Central memory CD8-positive, alpha-beta T cell (primary cell): ENCODE measurements at regions not wholly inside any gene's neighbourhood (a gene's known extent, or its start where the extent isn't known, plus 50 kb on each side); places are given as distances from the start of the nearest gene placed in this dataset.
"Not testable (repeated sequence)": the region's sequence is repeated elsewhere in the genome, so short reads cannot be mapped to it uniquely, and the experiment has no call there.

Source experiments
- ATAC-seq: fragments of 150-1000 bp; cut with Tn5 transposase; replicated peaks from 2 replicates; pipeline ENCODE4 v1.10.0; 2022; ENCODE audit warnings: mild to moderate bottlenecking, moderate FRiP score, moderate number of reproducible peaks; ENCODE audit not compliant: poor library complexity, severe bottlenecking; ENCODE audit errors: extremely low read depth
- DNase-seq, 2 donors: peaks; one replicate each; pipeline ENCODE4 v3.0.0; 2021; ENCODE audit warnings: low spot score in 2 of 2
- H3K27ac Mint-ChIP-seq: one replicate; pipeline ENCODE4 v1.8.0; 2022; ENCODE audit warnings: low read depth, mild to moderate bottlenecking, moderate library complexity, mixed read lengths
- H3K27me3 Mint-ChIP-seq: one replicate; pipeline ENCODE4 v1.8.0; 2022; ENCODE audit warnings: mixed read lengths
- H3K36me3 Mint-ChIP-seq: one replicate; pipeline ENCODE4 v1.8.0; 2022; ENCODE audit warnings: mild to moderate bottlenecking, moderate library complexity, mixed read lengths; ENCODE audit not compliant: insufficient read depth
- H3K4me1 Mint-ChIP-seq: one replicate; pipeline ENCODE4 v1.8.0; 2022; ENCODE audit warnings: mixed read lengths
- H3K4me3 Mint-ChIP-seq: one replicate; pipeline ENCODE4 v1.8.0; 2022; ENCODE audit warnings: mild to moderate bottlenecking, moderate library complexity, mixed read lengths
- H3K9me3 Mint-ChIP-seq: one replicate; pipeline ENCODE4 v1.8.0; 2022; ENCODE audit warnings: mixed read lengths

GRCh38 chr12:20127413-20127812, 240.9 kb upstream of the PDE3A start:
- H3K9me3 Mint-ChIP-seq = no peaks in the 10 kb centered on the region
- H3K27ac Mint-ChIP-seq = no peak overlapping the region
- H3K36me3 Mint-ChIP-seq = no peaks in the 10 kb centered on the region
- no peak for DNase-seq
- H3K27me3 Mint-ChIP-seq = no peaks in the 10 kb centered on the region
- no peaks in the 10 kb centered on the region for H3K4me1 Mint-ChIP-seq
- H3K4me3 Mint-ChIP-seq = no peak overlapping the region
- no peak for ATAC-seq

DNA sequence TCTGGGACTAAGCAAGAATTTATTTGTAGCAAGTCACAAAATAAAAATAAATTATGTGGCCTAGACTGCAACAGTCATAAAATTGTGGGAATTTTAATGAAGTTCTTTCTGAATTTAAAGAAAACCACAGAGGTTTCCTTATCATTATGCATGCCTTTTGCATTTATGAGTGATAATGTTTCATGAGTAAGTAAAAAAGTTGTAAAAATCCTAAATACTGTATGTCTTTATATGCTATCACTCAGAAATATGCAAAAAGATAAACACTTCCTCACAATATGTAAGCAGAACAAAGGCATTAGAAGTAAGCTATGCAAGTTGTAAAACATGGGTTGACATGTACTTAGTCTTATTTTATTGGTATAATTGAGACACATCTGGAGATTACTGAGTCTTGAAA, 239.4 kb upstream of the PDE3A start:
- Mint-ChIP-seq H3K4me1 (no peaks in the 10 kb centered on the region), H3K27me3 (no peaks in the 10 kb centered on the region), H3K27ac (no peak overlapping the region), H3K9me3 (no peaks in the 10 kb centered on the region), H3K36me3 (no peaks in the 10 kb centered on the region), H3K4me3 (no peak overlapping the region)
- no peak for DNase-seq
- ATAC-seq = no peak

- H3K9me3 Mint-ChIP-seq = peaks cover 6% of the 10 kb centered on the region
- ATAC-seq (no peak), DNase-seq (no peak)
- no peaks in the 10 kb centered on the region for H3K36me3 Mint-ChIP-seq
- no peaks in the 10 kb centered on the region for H3K4me1 Mint-ChIP-seq
- no peaks in the 10 kb centered on the region for H3K27me3 Mint-ChIP-seq
- no peak overlapping the region for H3K4me3 Mint-ChIP-seq
- no peak overlapping the region for H3K27ac Mint-ChIP-seq
These were observed 235.5 kb upstream of the PDE3A start for GRCh38 chr12:20132818-20133217.

- no peak for DNase-seq
- no peaks in the 10 kb centered on the region for H3K4me1 Mint-ChIP-seq
These were observed 233.7 kb upstream of the PDE3A start for GRCh38 chr12:20134652-20135051.

DNA sequence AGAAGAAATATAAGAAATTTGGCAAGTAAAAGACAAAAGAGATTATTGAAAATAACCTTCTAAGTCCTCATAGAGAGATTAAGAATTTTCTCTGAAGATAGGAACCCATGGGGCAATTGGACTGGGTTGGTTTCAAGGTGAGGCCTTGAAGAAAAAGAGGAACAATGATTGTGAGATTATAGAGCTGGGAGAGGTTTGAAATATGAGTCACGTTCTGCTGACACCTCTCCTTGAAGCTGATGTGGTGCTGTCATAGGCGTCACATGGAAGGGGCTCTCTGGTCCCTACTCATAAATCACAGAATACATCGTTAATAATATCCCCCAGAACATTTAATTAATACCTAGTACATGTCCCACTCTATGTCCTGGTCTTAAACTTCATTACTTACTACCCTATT, 227.6 kb upstream of the PDE3A start:
- no peak overlapping the region for H3K27ac Mint-ChIP-seq
- H3K4me1 Mint-ChIP-seq = no peaks in the 10 kb centered on the region
- no peak overlapping the region for H3K4me3 Mint-ChIP-seq
- DNase-seq (no peak), ATAC-seq (no peak)
- no peaks in the 10 kb centered on the region for H3K36me3 Mint-ChIP-seq
- H3K9me3 Mint-ChIP-seq = peaks cover 6% of the 10 kb centered on the region
- H3K27me3 Mint-ChIP-seq = no peaks in the 10 kb centered on the region

More at GRCh38 chr12:20134652-20135051, 233.7 kb upstream of the PDE3A start:
- no peaks in the 10 kb centered on the region for H3K36me3 Mint-ChIP-seq
- no peaks in the 10 kb centered on the region for H3K27me3 Mint-ChIP-seq
- H3K4me3 Mint-ChIP-seq = no peak overlapping the region
- H3K27ac Mint-ChIP-seq = no peak overlapping the region
- no peak for ATAC-seq
- H3K9me3 Mint-ChIP-seq = peaks cover 6% of the 10 kb centered on the region

DNA sequence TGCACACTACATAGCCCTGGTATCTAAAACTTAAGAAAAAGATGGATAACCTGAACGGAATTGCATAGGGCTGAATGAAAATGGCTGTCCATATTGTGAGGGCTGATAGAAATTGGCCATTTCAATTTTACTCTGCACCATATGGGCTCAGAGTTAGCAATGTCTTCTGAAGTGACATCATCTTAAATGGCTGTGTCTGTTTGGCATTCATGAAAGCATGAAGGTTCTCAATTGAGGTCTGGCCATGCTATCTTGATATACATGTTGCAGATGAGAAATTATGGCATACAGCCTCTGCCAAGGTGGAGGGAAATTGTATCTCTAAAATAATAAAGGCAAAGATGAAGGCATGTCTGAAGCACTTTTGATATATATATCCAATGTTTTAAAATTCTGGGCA, 226.0 kb upstream of the PDE3A start:
- H3K4me1 Mint-ChIP-seq = no peaks in the 10 kb centered on the region
- no peaks in the 10 kb centered on the region for H3K36me3 Mint-ChIP-seq
- ATAC-seq (no peak), DNase-seq (no peak)
- H3K27me3 Mint-ChIP-seq = no peaks in the 10 kb centered on the region
- H3K9me3 Mint-ChIP-seq = peaks cover 5% of the 10 kb centered on the region
- no peak overlapping the region for H3K4me3 Mint-ChIP-seq
- H3K27ac Mint-ChIP-seq = no peak overlapping the region

GRCh38 chr12:20142956-20143355, 225.4 kb upstream of the PDE3A start:
- no peak for DNase-seq
- Mint-ChIP-seq H3K4me1 (no peaks in the 10 kb centered on the region), H3K27me3 (no peaks in the 10 kb centered on the region), H3K4me3 (no peak overlapping the region), H3K9me3 (peaks cover 5% of the 10 kb centered on the region), H3K27ac (no peak overlapping the region), H3K36me3 (no peaks in the 10 kb centered on the region)
- no peak for ATAC-seq

- no peak overlapping the region for H3K4me3 Mint-ChIP-seq
- no peaks in the 10 kb centered on the region for H3K36me3 Mint-ChIP-seq
- H3K27ac Mint-ChIP-seq = no peak overlapping the region
- ATAC-seq (no peak), DNase-seq (no peak)
- H3K4me1 Mint-ChIP-seq = no peaks in the 10 kb centered on the region
- peaks cover 5% of the 10 kb centered on the region for H3K9me3 Mint-ChIP-seq
- H3K27me3 Mint-ChIP-seq = no peaks in the 10 kb centered on the region
These were observed 224.0 kb upstream of the PDE3A start for GRCh38 chr12:20144341-20144740.

DNA sequence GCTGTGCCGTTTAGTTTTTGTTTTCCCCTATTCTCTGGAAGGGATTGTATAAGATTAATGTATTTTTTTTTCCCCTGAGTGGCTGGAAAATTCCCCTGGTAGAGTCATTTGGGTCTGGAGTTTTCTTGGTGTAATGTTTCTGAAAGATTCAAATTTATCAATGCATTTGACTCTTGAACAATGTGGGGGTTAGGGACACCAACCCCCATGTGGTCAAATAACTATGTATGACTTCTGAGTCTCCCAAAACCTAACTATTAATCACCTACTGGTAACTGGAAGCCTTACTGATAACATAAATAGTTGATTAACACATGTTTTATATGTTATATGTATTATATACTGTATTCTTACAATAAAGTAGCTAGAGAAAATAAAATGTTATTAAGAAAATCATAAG, 220.1 kb upstream of the PDE3A start:
- Mint-ChIP-seq H3K4me1 (no peaks in the 10 kb centered on the region), H3K36me3 (no peaks in the 10 kb centered on the region), H3K27me3 (no peaks in the 10 kb centered on the region), H3K9me3 (peaks cover 5% of the 10 kb centered on the region), H3K4me3 (no peak overlapping the region), H3K27ac (no peak overlapping the region)
- ATAC-seq (no peak), DNase-seq (no peak)

GRCh38 chr12:20150835-20151422, 217.4 kb upstream of the PDE3A start:
- H3K27ac Mint-ChIP-seq = no peak overlapping the region
- DNase-seq = no peak

GRCh38 chr12:20154052-20154451, 214.3 kb upstream of the PDE3A start:
- no peaks in the 10 kb centered on the region for H3K9me3 Mint-ChIP-seq
- no peak overlapping the region for H3K4me3 Mint-ChIP-seq
- H3K36me3 Mint-ChIP-seq = no peaks in the 10 kb centered on the region
- no peaks in the 10 kb centered on the region for H3K4me1 Mint-ChIP-seq
- DNase-seq (no peak), ATAC-seq (no peak)
- no peaks in the 10 kb centered on the region for H3K27me3 Mint-ChIP-seq
- H3K27ac Mint-ChIP-seq = no peak overlapping the region

More at GRCh38 chr12:20150835-20151422, 217.4 kb upstream of the PDE3A start:
- no peaks in the 10 kb centered on the region for H3K4me1 Mint-ChIP-seq
- no peak for ATAC-seq
- H3K9me3 Mint-ChIP-seq = peaks cover 5% of the 10 kb centered on the region
- H3K36me3 Mint-ChIP-seq = no peaks in the 10 kb centered on the region
- H3K27me3 Mint-ChIP-seq = no peaks in the 10 kb centered on the region
- no peak overlapping the region for H3K4me3 Mint-ChIP-seq

DNA sequence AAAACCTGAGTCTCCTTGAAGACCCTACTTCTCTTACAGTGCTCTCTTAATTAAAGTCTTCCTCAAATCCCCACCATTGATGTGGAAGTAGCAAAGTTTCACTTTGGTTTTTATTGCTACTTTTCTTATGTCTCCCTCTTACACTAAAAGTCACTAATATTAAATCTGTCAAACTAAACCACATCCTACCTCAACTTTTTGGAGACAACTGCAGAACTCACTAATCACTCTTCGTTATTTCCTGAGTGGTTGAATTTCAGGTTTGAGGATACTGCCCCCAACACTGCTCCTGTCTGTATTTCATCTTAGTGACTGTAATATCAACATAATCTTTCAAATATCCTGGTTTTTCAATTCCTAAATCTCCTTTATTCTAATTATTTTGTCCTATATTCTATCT, 213.0 kb upstream of the PDE3A start:
- no peaks in the 10 kb centered on the region for H3K27me3 Mint-ChIP-seq
- H3K36me3 Mint-ChIP-seq = no peaks in the 10 kb centered on the region
- ATAC-seq = no peak
- no peaks in the 10 kb centered on the region for H3K9me3 Mint-ChIP-seq
- DNase-seq = no peak
- H3K4me1 Mint-ChIP-seq = no peaks in the 10 kb centered on the region
- H3K27ac Mint-ChIP-seq = no peak overlapping the region
- H3K4me3 Mint-ChIP-seq = no peak overlapping the region

GRCh38 chr12:20160899-20161298, 207.4 kb upstream of the PDE3A start:
- not testable (repeated sequence) for H3K4me1 Mint-ChIP-seq, DNase-seq, H3K36me3 Mint-ChIP-seq, ATAC-seq, H3K27me3 Mint-ChIP-seq, H3K9me3 Mint-ChIP-seq, H3K4me3 Mint-ChIP-seq, H3K27ac Mint-ChIP-seq
